HG03139 (cell line): ENCODE measurements at regions not wholly inside any gene's neighbourhood (a gene's known extent, or its start where the extent isn't known, plus 50 kb on each side); places are given as distances from the start of the nearest gene placed in this dataset.
A peak's percentile ranks its signal among the peaks of the same experiment; 100 is the strongest.
"Not testable (repeated sequence)": the region's sequence is repeated elsewhere in the genome, so short reads cannot be mapped to it uniquely, and the experiment has no call there.

Experiments used
- ATAC-seq: cut with Tn5 transposase; IDR thresholded peaks from one replicate; pipeline ENCODE4 v1.9.1; 2021; ENCODE audit not compliant: unreplicated experiment

GRCh38 chr10:9547936-9548904 lies 1469.5 kb upstream of the CELF2 start:
- no peak for ATAC-seq

GRCh38 chr10:9550810-9551209 lies 1466.9 kb upstream of the CELF2 start:
- no peak for ATAC-seq

- no peak for ATAC-seq
These were observed 1463.4 kb upstream of the CELF2 start for GRCh38 chr10:9554321-9554720.

- ATAC-seq: no peak
These were observed 1456.7 kb upstream of the CELF2 start for GRCh38 chr10:9560976-9561375.

GRCh38 chr10:9561821-9562505 lies 1455.7 kb upstream of the CELF2 start:
- ATAC-seq: no peak

GRCh38 chr10:9577746-9578145 lies 1439.9 kb upstream of the CELF2 start:
- no peak for ATAC-seq

GRCh38 chr10:9579110-9579705 lies 1438.5 kb upstream of the CELF2 start:
- ATAC-seq: no peak

GRCh38 chr10:9582803-9583202 lies 1434.9 kb upstream of the CELF2 start:
- not testable (repeated sequence) for ATAC-seq

GRCh38 chr10:9596368-9596920 lies 1421.2 kb upstream of the CELF2 start:
- ATAC-seq: no peak

GRCh38 chr10:9602998-9603397 lies 1414.7 kb upstream of the CELF2 start:
- ATAC-seq: no peak

GRCh38 chr10:9603972-9604371 lies 1413.7 kb upstream of the CELF2 start:
- no peak for ATAC-seq

GRCh38 chr10:9605231-9605630 lies 1412.4 kb upstream of the CELF2 start:
- no peak for ATAC-seq

GRCh38 chr10:9608602-9609001 lies 1409.1 kb upstream of the CELF2 start:
- no peak for ATAC-seq

GRCh38 chr10:9613338-9614075 lies 1404.2 kb upstream of the CELF2 start:
- peak; percentile 74 for ATAC-seq

GRCh38 chr10:9615189-9615588 lies 1402.5 kb upstream of the CELF2 start:
- no peak for ATAC-seq

- ATAC-seq: no peak
These were observed 1396.5 kb upstream of the CELF2 start for GRCh38 chr10:9621216-9621615.

- no peak for ATAC-seq
These were observed 1392.4 kb upstream of the CELF2 start for GRCh38 chr10:9625304-9625703.

- no peak for ATAC-seq
These were observed 1383.2 kb upstream of the CELF2 start for GRCh38 chr10:9634466-9634865.

GRCh38 chr10:9635691-9636090 lies 1382.0 kb upstream of the CELF2 start:
- no peak for ATAC-seq

- no peak for ATAC-seq
These were observed 1381.5 kb upstream of the CELF2 start for GRCh38 chr10:9636216-9636615.

- no peak for ATAC-seq
These were observed 1373.9 kb upstream of the CELF2 start for GRCh38 chr10:9643782-9644181.
